Immature natural killer cell (primary cell): ENCODE measurements at regions not wholly inside any gene's neighbourhood (a gene's known extent, or its start where the extent isn't known, plus 50 kb on each side); places are given as distances from the start of the nearest gene placed in this dataset.

Source experiments
- DNase-seq, 3 donors: peaks; one replicate each; pipeline ENCODE4 v3.0.0; 2022; ENCODE audit warnings: mixed read lengths in 1 of 3
- H3K27ac Mint-ChIP-seq, 6 donors: one replicate each; pipeline ENCODE4 v1.8.0; 2020; ENCODE audit warnings: mixed read lengths in 6 of 6, mild to moderate bottlenecking in 5 of 6, inconsistent platforms in 4 of 6, moderate library complexity in 3 of 6
- H3K27me3 Mint-ChIP-seq, 3 donors: one replicate each; pipeline ENCODE4 v1.8.0; 2020 to 2021; ENCODE audit warnings: low read depth in 3 of 3, mild to moderate bottlenecking in 3 of 3, mixed read lengths in 3 of 3, moderate library complexity in 3 of 3, inconsistent platforms in 1 of 3
- H3K36me3 Mint-ChIP-seq, 3 donors: one replicate each; pipeline ENCODE4 v1.8.0; 2020; ENCODE audit warnings: mixed read lengths in 3 of 3, inconsistent platforms in 2 of 3, mild to moderate bottlenecking in 2 of 3
- H3K4me1 Mint-ChIP-seq, 2 donors: one replicate each; pipeline ENCODE4 v1.8.0; 2020; ENCODE audit warnings: inconsistent platforms in 2 of 2, mild to moderate bottlenecking in 2 of 2, mixed read lengths in 2 of 2, moderate library complexity in 1 of 2
- H3K4me3 Mint-ChIP-seq, 5 donors: one replicate each; pipeline ENCODE4 v1.8.0; 2020; ENCODE audit warnings: mild to moderate bottlenecking in 5 of 5, mixed read lengths in 5 of 5, inconsistent platforms in 3 of 5, moderate library complexity in 3 of 5
- H3K9me3 Mint-ChIP-seq, 6 donors: one replicate each; pipeline ENCODE4 v1.8.0; 2020; ENCODE audit warnings: mild to moderate bottlenecking in 6 of 6, mixed read lengths in 6 of 6, inconsistent platforms in 4 of 6, moderate library complexity in 3 of 6

GRCh38 chr13:107821492-107821891, 393.8 kb downstream of the LIG4 start:
- H3K4me1 Mint-ChIP-seq = no peaks in the 10 kb centered on the region
- H3K9me3 Mint-ChIP-seq = peaks cover 2 to 44% (median 15%) of the 10 kb centered on the region in 6 donors
- no peak for DNase-seq

GRCh38 chr13:107819071-107819470, 396.3 kb downstream of the LIG4 start:
- H3K9me3 Mint-ChIP-seq = peaks cover 2 to 50% (median 15%) of the 10 kb centered on the region in 6 donors
- H3K36me3 Mint-ChIP-seq = no peaks in the 10 kb centered on the region
- H3K4me1 Mint-ChIP-seq = no peaks in the 10 kb centered on the region
- peaks cover 0 to 1% (median 0%) of the 10 kb centered on the region in 3 donors for H3K27me3 Mint-ChIP-seq
- no peak overlapping the region for H3K27ac Mint-ChIP-seq
- no peak overlapping the region for H3K4me3 Mint-ChIP-seq
- DNase-seq = no peak

More at GRCh38 chr13:107821492-107821891, 393.8 kb downstream of the LIG4 start:
- no peak overlapping the region for H3K4me3 Mint-ChIP-seq
- H3K36me3 Mint-ChIP-seq = no peaks in the 10 kb centered on the region
- H3K27me3 Mint-ChIP-seq = peaks cover 0 to 1% (median 0%) of the 10 kb centered on the region in 3 donors
- H3K27ac Mint-ChIP-seq = no peak overlapping the region

- DNase-seq = no peak
- H3K9me3 Mint-ChIP-seq = peaks cover 0 to 47% (median 14%) of the 10 kb centered on the region in 6 donors
These were observed 397.6 kb downstream of the LIG4 start for GRCh38 chr13:107817647-107818287.

GRCh38 chr13:107812014-107812412, 403.3 kb downstream of the LIG4 start:
- Mint-ChIP-seq H3K27me3 (no peaks in the 10 kb centered on the region), H3K27ac (no peak overlapping the region), H3K4me3 (no peak overlapping the region), H3K36me3 (no peaks in the 10 kb centered on the region), H3K9me3 (peaks cover 0 to 10% (median 6%) of the 10 kb centered on the region in 6 donors), H3K4me1 (no peaks in the 10 kb centered on the region)
- no peak for DNase-seq

More at GRCh38 chr13:107817647-107818287, 397.6 kb downstream of the LIG4 start:
- H3K36me3 Mint-ChIP-seq = no peaks in the 10 kb centered on the region
- H3K4me1 Mint-ChIP-seq = no peaks in the 10 kb centered on the region
- no peak overlapping the region for H3K27ac Mint-ChIP-seq
- no peaks in the 10 kb centered on the region for H3K27me3 Mint-ChIP-seq
- H3K4me3 Mint-ChIP-seq = no peak overlapping the region

- no peak overlapping the region for H3K4me3 Mint-ChIP-seq
- no peaks in the 10 kb centered on the region for H3K27me3 Mint-ChIP-seq
- no peak for DNase-seq
- peaks cover 0 to 15% (median 5%) of the 10 kb centered on the region in 6 donors for H3K9me3 Mint-ChIP-seq
- no peaks in the 10 kb centered on the region for H3K36me3 Mint-ChIP-seq
- no peaks in the 10 kb centered on the region for H3K4me1 Mint-ChIP-seq
- no peak overlapping the region for H3K27ac Mint-ChIP-seq
These were observed 403.9 kb downstream of the LIG4 start for GRCh38 chr13:107811233-107812013.

- peaks cover 0 to 20% (median 5%) of the 10 kb centered on the region in 6 donors for H3K9me3 Mint-ChIP-seq
- no peak overlapping the region for H3K4me3 Mint-ChIP-seq
- no peaks in the 10 kb centered on the region for H3K36me3 Mint-ChIP-seq
- no peaks in the 10 kb centered on the region for H3K27me3 Mint-ChIP-seq
- H3K27ac Mint-ChIP-seq = no peak overlapping the region
- no peaks in the 10 kb centered on the region for H3K4me1 Mint-ChIP-seq
- no peak for DNase-seq
These were observed 406.2 kb downstream of the LIG4 start for GRCh38 chr13:107809125-107809524.

GRCh38 chr13:107808389-107808788, 406.9 kb downstream of the LIG4 start:
- no peaks in the 10 kb centered on the region for H3K27me3 Mint-ChIP-seq

GRCh38 chr13:107807306-107808073, 407.8 kb downstream of the LIG4 start:
- Mint-ChIP-seq H3K27me3 (no peaks in the 10 kb centered on the region), H3K27ac (no peak overlapping the region), H3K9me3 (peaks cover 0 to 19% (median 4%) of the 10 kb centered on the region in 6 donors), H3K36me3 (no peaks in the 10 kb centered on the region), H3K4me3 (no peak overlapping the region), H3K4me1 (no peaks in the 10 kb centered on the region)
- no peak for DNase-seq

More at GRCh38 chr13:107808389-107808788, 406.9 kb downstream of the LIG4 start:
- Mint-ChIP-seq H3K36me3 (no peaks in the 10 kb centered on the region), H3K4me3 (no peak overlapping the region), H3K27ac (no peak overlapping the region), H3K9me3 (peaks cover 0 to 20% (median 4%) of the 10 kb centered on the region in 6 donors), H3K4me1 (no peaks in the 10 kb centered on the region)
- DNase-seq = no peak

- Mint-ChIP-seq H3K27me3 (no peaks in the 10 kb centered on the region), H3K4me3 (no peak overlapping the region), H3K36me3 (no peaks in the 10 kb centered on the region), H3K27ac (no peak overlapping the region), H3K9me3 (peaks cover 1 to 19% (median 4%) of the 10 kb centered on the region in 6 donors), H3K4me1 (no peaks in the 10 kb centered on the region)
- DNase-seq = no peak
These were observed 408.6 kb downstream of the LIG4 start for GRCh38 chr13:107806726-107807125.

GRCh38 chr13:107803822-107804495, 411.4 kb downstream of the LIG4 start:
- peaks cover 2 to 27% (median 10%) of the 10 kb centered on the region in 6 donors for H3K9me3 Mint-ChIP-seq
- H3K36me3 Mint-ChIP-seq = no peaks in the 10 kb centered on the region
- no peak overlapping the region for H3K27ac Mint-ChIP-seq
- no peaks in the 10 kb centered on the region for H3K4me1 Mint-ChIP-seq
- H3K27me3 Mint-ChIP-seq = no peaks in the 10 kb centered on the region
- DNase-seq = no peak
- no peak overlapping the region for H3K4me3 Mint-ChIP-seq

- H3K36me3 Mint-ChIP-seq = no peaks in the 10 kb centered on the region
- H3K4me3 Mint-ChIP-seq = no peak overlapping the region
- peaks cover 0 to 2% (median 0%) of the 10 kb centered on the region in 3 donors for H3K27me3 Mint-ChIP-seq
- no peaks in the 10 kb centered on the region for H3K4me1 Mint-ChIP-seq
- no peak for DNase-seq
- peaks cover 2 to 39% (median 13%) of the 10 kb centered on the region in 6 donors for H3K9me3 Mint-ChIP-seq
- no peak overlapping the region for H3K27ac Mint-ChIP-seq
These were observed 413.7 kb downstream of the LIG4 start for GRCh38 chr13:107801621-107802020.

- Mint-ChIP-seq H3K27ac (no peak overlapping the region), H3K27me3 (peaks cover 0 to 2% (median 0%) of the 10 kb centered on the region in 3 donors), H3K4me1 (no peaks in the 10 kb centered on the region), H3K4me3 (no peak overlapping the region), H3K9me3 (peaks cover 2 to 35% (median 16%) of the 10 kb centered on the region in 6 donors), H3K36me3 (no peaks in the 10 kb centered on the region)
- DNase-seq = no peak
These were observed 416.3 kb downstream of the LIG4 start for GRCh38 chr13:107799001-107799400.

GRCh38 chr13:107790397-107790796, 424.9 kb downstream of the LIG4 start:
- Mint-ChIP-seq H3K9me3 (peaks cover under 1 to 20% (median 8%) of the 10 kb centered on the region in 6 donors), H3K4me3 (no peak overlapping the region), H3K36me3 (no peaks in the 10 kb centered on the region), H3K27ac (no peak overlapping the region), H3K4me1 (no peaks in the 10 kb centered on the region), H3K27me3 (peaks cover 0 to 4% (median 0%) of the 10 kb centered on the region in 3 donors)
- no peak for DNase-seq
